Large intestine (tissue), 3 donors: ENCODE measurements at regions not wholly inside any gene's neighbourhood (a gene's known extent, or its start where the extent isn't known, plus 50 kb on each side); places are given as distances from the start of the nearest gene placed in this dataset.

Source experiments
- DNase-seq, 2 donors: peaks; one replicate each; pipeline versions ENCODE4 v3.0.0 to v3.0.0-alpha.2; 2013
- H3K27ac ChIP-seq: one replicate; pipeline ENCODE4 v1.5.1; 2013; ENCODE audit warnings: low read length
- H3K27me3 ChIP-seq: 2 replicates; pipeline ENCODE4 v1.6.1; 2013; ENCODE audit warnings: low read length; ENCODE audit not compliant: control insufficient read depth, insufficient read depth
- H3K36me3 ChIP-seq: 2 replicates; pipeline ENCODE4 v1.6.1; 2013; ENCODE audit warnings: low read length; ENCODE audit not compliant: control insufficient read depth, insufficient read depth
- H3K4me1 ChIP-seq: one replicate; pipeline ENCODE4 v1.6.1; 2013; ENCODE audit warnings: low read length; ENCODE audit not compliant: control insufficient read depth, insufficient read depth
- H3K4me3 ChIP-seq: one replicate; pipeline ENCODE4 v1.5.1; 2013; ENCODE audit warnings: low read length
- H3K9me3 ChIP-seq: one replicate; pipeline ENCODE4 v1.6.1; 2013; ENCODE audit warnings: mild to moderate bottlenecking, low read depth, low read length, moderate library complexity; ENCODE audit not compliant: control insufficient read depth
- WGBS: methylation state at CpG from one replicate; pipeline ENCODE4 v1.1.5; 2013; ENCODE audit warnings: low lambda C conversion rate; ENCODE audit not compliant: insufficient coverage; 5-methylcytosine and 5-hydroxymethylcytosine counted together

- no peak for DNase-seq
- H3K27me3 ChIP-seq: no peaks in the 10 kb centered on the region
- H3K36me3 ChIP-seq: no peaks in the 10 kb centered on the region
- H3K9me3 ChIP-seq: no peaks in the 10 kb centered on the region
- H3K27ac ChIP-seq: no peak overlapping the region
- no peaks in the 10 kb centered on the region for H3K4me1 ChIP-seq
- H3K4me3 ChIP-seq: no peak overlapping the region
- WGBS: 100% methylated on average over 1 of the region's 1 CpG
Observed at GRCh38 chr14:61168141-61168540, 113.0 kb downstream of the TMEM30B start.

- no peaks in the 10 kb centered on the region for H3K9me3 ChIP-seq
- H3K27ac ChIP-seq: no peak overlapping the region
- DNase-seq: no peak
- H3K4me3 ChIP-seq: no peak overlapping the region
- H3K4me1 ChIP-seq: no peaks in the 10 kb centered on the region
- no peaks in the 10 kb centered on the region for H3K27me3 ChIP-seq
- H3K36me3 ChIP-seq: no peaks in the 10 kb centered on the region
- WGBS: 88% methylated on average over 1 of the region's 1 CpG
Observed at GRCh38 chr14:61167642-61168041, 113.5 kb downstream of the TMEM30B start.

DNA sequence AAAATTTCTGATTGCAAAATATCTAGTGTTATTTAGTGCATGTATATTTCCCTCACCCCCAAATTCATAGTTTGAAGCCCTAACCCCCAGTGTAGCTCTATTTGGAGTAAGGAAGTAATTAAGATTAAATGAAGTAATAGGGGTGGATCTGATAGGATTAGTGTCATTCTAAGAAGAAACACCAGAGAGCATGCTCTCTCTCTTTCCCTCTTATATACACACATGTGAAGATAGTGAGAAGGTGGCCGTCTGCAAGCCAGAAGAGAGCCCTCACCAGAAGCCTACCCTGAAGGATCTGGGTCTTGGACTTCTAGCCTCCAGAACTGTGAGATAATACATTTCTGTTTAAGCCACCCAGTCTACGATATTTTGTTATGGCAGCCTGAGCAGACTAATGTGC is 120.3 kb downstream of the TMEM30B start:
- WGBS: no CpG with 5 or more reads among the region's 2 CpGs
- Histone ChIP-seq H3K4me3 (no peak overlapping the region), H3K9me3 (no peaks in the 10 kb centered on the region), H3K27ac (no peak overlapping the region), H3K4me1 (no peaks in the 10 kb centered on the region), H3K36me3 (no peaks in the 10 kb centered on the region), H3K27me3 (no peaks in the 10 kb centered on the region)
- DNase-seq: no peak

DNA sequence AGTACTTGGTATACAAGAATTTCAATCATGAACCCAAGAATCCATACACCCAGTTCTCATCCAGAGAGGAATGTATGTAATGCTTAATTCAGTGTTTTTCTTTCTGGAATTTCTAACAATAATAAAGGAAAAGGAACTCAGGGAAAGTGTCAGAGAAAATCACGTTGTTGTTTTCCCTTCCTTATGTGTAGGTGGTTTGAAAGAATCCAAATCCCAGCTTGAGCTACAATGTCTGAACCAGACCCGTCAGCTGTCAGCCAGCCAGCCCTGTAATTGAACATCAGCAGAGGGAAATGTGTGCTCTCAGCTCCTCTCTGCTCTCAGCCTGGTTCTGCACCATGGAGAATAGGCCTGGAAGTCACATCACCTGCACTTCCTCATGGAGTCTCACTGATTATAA is 126.5 kb downstream of the TMEM30B start:
- Histone ChIP-seq H3K4me1 (no peaks in the 10 kb centered on the region), H3K27ac (no peak overlapping the region), H3K36me3 (no peaks in the 10 kb centered on the region), H3K27me3 (no peaks in the 10 kb centered on the region), H3K9me3 (no peaks in the 10 kb centered on the region), H3K4me3 (no peak overlapping the region)
- no peak for DNase-seq
- WGBS: no CpG with 5 or more reads among the region's 2 CpGs

DNA sequence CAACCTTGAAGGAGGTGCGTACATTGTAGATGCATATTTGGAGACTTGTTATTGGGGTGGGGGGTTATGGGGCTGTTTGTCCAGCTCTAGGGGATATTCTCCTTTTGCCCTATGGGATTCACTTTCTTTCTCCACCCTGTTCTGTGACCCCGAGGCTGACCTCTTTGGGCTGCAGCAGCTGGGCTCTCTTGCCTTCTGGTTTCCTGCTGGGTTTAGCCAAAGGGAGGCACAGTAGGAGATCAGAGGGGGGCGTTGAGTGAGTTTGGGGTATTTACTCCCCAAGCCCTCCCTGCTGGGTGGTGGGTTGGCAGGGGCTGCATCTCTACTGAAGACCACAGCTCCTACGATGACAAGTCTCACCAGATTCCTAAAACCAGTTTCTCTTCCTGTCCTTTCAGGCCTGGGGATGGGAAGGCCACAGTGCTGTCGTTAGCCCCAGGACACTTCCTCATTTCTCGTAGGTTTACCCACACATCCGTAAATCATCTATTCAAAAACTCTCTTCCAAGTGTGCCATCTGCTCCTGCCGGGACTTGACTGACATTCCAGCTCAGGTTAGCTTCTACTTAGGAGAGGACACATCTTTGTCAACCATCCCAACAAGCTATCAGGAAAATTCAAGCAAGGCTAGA is 127.1 kb downstream of the TMEM30B start:
- H3K4me3 ChIP-seq: no peak overlapping the region
- no peak for DNase-seq
- H3K36me3 ChIP-seq: no peaks in the 10 kb centered on the region
- H3K27ac ChIP-seq: no peak overlapping the region
- no peaks in the 10 kb centered on the region for H3K9me3 ChIP-seq
- 80% methylated on average over 1 of the region's 8 CpGs for WGBS
- H3K4me1 ChIP-seq: no peaks in the 10 kb centered on the region
- H3K27me3 ChIP-seq: no peaks in the 10 kb centered on the region

- no CpG with 5 or more reads among the region's 3 CpGs for WGBS
- no peaks in the 10 kb centered on the region for H3K36me3 ChIP-seq
- H3K9me3 ChIP-seq: no peaks in the 10 kb centered on the region
- H3K27ac ChIP-seq: no peak overlapping the region
- H3K27me3 ChIP-seq: no peaks in the 10 kb centered on the region
- H3K4me3 ChIP-seq: no peak overlapping the region
- no peaks in the 10 kb centered on the region for H3K4me1 ChIP-seq
- DNase-seq: no peak
Observed at GRCh38 chr14:61153431-61153830, 127.7 kb downstream of the TMEM30B start.

GRCh38 chr14:61152851-61153364 is 128.2 kb downstream of the TMEM30B start:
- no peaks in the 10 kb centered on the region for H3K36me3 ChIP-seq
- DNase-seq: no peak
- no peaks in the 10 kb centered on the region for H3K4me1 ChIP-seq
- H3K27me3 ChIP-seq: no peaks in the 10 kb centered on the region
- no peak overlapping the region for H3K4me3 ChIP-seq
- H3K27ac ChIP-seq: no peak overlapping the region
- no CpG with 5 or more reads among the region's 3 CpGs for WGBS
- no peaks in the 10 kb centered on the region for H3K9me3 ChIP-seq

DNA sequence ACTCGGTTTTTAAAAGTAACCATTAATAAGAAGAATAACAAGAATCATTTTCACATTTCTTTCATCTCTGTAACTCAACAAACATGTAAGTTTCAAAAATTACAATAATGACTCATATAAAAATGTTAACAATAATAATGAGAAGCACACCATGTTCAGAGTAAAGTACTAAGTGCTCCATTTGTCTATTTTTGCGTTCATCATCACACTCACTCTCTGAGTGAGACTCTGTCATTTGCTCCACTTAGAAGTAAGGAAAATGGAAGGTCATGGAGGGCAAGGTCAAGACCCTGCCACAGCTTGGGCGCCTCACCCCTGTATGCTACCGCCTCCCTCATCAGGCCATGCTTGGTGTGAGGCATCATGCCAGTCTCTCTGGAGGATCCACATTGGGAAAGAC is 129.9 kb downstream of the TMEM30B start:
- Histone ChIP-seq H3K36me3 (no peaks in the 10 kb centered on the region), H3K4me3 (no peak overlapping the region), H3K27ac (no peak overlapping the region), H3K27me3 (no peaks in the 10 kb centered on the region), H3K4me1 (no peaks in the 10 kb centered on the region), H3K9me3 (no peaks in the 10 kb centered on the region)
- 56% methylated on average over 1 of the region's 4 CpGs for WGBS
- DNase-seq: no peak

DNA sequence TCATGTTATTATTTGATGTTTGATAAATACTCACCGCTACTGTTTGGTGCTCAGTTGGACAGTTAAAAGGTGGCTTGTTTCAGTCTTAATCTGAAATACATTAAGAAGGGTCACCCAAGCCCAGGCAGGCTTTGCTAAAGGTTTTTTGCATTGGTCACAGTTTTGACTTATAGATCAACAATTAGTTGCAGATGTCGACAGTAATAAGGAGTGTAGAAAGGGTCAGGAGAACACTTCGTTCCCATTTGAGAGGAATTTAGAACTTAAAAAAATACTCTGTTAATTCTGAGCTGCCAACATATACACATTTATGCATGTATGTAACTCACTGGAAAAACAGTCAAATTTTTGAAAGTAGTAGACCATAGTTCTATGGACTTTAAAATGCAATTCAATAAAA is 130.3 kb downstream of the TMEM30B start:
- Histone ChIP-seq H3K4me3 (no peak overlapping the region), H3K36me3 (no peaks in the 10 kb centered on the region), H3K27me3 (no peaks in the 10 kb centered on the region), H3K9me3 (no peaks in the 10 kb centered on the region), H3K4me1 (no peaks in the 10 kb centered on the region), H3K27ac (no peak overlapping the region)
- DNase-seq: no peak
- WGBS: no CpG with 5 or more reads among the region's 3 CpGs

GRCh38 chr14:61149896-61150295 is 131.2 kb downstream of the TMEM30B start:
- no peaks in the 10 kb centered on the region for H3K36me3 ChIP-seq
- no peak overlapping the region for H3K4me3 ChIP-seq
- H3K4me1 ChIP-seq: no peaks in the 10 kb centered on the region
- H3K27ac ChIP-seq: no peak overlapping the region
- no peak for DNase-seq
- no peaks in the 10 kb centered on the region for H3K27me3 ChIP-seq
- H3K9me3 ChIP-seq: no peaks in the 10 kb centered on the region

DNA sequence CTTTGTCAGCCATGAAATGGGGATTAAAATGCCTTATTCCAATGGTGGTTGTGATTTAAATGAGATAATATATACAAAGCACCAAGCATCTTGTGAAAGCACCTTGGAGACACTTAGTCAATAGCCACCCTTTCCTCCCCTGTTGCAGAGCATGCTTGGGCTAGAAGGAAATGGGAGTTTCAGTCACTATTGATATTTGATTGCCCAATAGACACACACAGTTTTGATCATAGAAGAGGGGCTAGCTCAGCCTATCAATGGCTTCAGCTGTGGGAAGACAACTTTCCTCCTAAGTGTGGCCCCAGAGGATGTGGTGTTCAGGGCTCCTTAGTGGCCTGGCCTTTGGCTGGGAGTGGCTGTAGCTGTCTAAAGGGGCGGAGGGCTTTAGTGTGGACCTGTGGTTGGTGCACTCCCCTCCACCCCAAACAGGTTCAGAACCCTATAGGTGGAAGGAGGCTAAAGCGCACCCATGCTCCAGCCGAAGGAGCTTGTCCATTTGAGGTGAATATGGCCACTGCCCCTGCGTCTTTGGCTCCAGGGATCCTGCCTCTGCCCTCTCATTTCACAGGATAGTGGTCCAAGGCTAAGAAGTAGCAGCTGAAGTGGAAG is 132.3 kb downstream of the TMEM30B start:
- no peaks in the 10 kb centered on the region for H3K36me3 ChIP-seq
- no peak overlapping the region for H3K4me3 ChIP-seq
- WGBS: no CpG with 5 or more reads among the region's 4 CpGs
- no peaks in the 10 kb centered on the region for H3K27me3 ChIP-seq
- no peaks in the 10 kb centered on the region for H3K4me1 ChIP-seq
- no peak for DNase-seq
- H3K27ac ChIP-seq: no peak overlapping the region
- H3K9me3 ChIP-seq: no peaks in the 10 kb centered on the region
